GM12874 (cell line): ENCODE measurements at regions not wholly inside any gene's neighbourhood (a gene's known extent, or its start where the extent isn't known, plus 50 kb on each side); places are given as distances from the start of the nearest gene placed in this dataset.

ENCODE experiments used
- TF ChIP-seq, protein P1 (sequence below): IDR thresholded peaks from 2 replicates; pipeline ENCODE4 v1.5.1; 2011; ENCODE audit warnings: low read depth, mild to moderate bottlenecking, control low read depth, low read length, moderate library complexity; ENCODE audit not compliant: insufficient read depth

- TF ChIP-seq, protein P1, sequence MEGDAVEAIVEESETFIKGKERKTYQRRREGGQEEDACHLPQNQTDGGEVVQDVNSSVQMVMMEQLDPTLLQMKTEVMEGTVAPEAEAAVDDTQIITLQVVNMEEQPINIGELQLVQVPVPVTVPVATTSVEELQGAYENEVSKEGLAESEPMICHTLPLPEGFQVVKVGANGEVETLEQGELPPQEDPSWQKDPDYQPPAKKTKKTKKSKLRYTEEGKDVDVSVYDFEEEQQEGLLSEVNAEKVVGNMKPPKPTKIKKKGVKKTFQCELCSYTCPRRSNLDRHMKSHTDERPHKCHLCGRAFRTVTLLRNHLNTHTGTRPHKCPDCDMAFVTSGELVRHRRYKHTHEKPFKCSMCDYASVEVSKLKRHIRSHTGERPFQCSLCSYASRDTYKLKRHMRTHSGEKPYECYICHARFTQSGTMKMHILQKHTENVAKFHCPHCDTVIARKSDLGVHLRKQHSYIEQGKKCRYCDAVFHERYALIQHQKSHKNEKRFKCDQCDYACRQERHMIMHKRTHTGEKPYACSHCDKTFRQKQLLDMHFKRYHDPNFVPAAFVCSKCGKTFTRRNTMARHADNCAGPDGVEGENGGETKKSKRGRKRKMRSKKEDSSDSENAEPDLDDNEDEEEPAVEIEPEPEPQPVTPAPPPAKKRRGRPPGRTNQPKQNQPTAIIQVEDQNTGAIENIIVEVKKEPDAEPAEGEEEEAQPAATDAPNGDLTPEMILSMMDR, result no peak
These were observed 57.0 kb downstream of the RASL11A start for GRCh38 chr13:27327633-27328032.

DNA sequence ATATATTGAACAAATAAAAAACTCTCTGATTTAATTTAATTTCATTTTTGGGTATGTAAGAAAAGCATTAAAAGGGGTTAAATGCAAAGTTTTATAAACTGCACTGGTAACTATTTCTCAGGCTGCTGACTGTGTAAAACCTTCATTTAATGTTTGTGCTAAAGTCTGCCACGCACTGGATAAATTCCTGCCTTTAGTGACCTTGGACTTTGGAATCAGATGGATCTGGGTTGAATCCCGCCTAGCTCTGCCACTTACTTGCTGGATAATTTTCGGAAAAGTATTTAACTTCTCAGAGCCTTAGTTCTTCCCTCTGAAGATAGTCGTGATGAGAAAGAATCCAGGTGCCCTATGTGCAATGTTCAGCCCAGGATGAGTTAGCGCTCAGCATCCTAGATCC is 58.6 kb downstream of the RASL11A start:
- TF ChIP-seq, protein P1, result no peak

DNA sequence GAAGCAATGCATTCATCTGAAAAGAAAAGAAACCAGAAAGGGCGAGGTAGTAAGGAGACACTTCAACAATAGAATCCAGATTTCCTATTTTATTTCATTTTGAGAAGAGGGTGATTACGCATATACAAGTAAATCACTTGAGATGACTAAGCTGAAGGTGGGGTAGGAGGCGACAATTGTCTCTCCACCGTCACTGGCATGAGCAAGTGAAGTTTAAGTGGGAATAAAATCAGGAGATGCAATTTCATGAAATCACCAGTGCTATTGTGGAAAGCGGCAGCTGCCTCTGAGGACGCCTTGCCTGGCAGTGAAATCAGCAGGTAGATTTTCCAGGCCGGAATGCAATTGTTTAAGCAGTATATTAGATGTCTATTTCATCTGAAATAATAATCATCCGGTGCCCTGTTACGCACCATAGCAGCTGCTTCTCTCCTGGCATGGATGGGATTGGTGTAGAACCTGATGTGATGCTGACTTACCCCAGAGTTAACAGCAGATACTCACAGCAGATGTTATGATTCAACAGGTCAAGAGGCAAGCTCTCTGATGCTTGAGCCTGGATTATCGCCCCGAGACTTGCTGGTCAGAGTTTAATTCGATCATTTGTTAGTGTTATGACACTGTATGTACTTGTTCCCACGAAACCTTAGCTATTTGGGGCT is 64.3 kb downstream of the RASL11A start:
- TF ChIP-seq, protein P1, result no peak

- TF ChIP-seq, protein P1, result no peak
These were observed 65.5 kb downstream of the RASL11A start for GRCh38 chr13:27336014-27336673.

GRCh38 chr13:27338207-27338606 is 67.6 kb downstream of the RASL11A start:
- TF ChIP-seq, protein P1, result no peak

DNA sequence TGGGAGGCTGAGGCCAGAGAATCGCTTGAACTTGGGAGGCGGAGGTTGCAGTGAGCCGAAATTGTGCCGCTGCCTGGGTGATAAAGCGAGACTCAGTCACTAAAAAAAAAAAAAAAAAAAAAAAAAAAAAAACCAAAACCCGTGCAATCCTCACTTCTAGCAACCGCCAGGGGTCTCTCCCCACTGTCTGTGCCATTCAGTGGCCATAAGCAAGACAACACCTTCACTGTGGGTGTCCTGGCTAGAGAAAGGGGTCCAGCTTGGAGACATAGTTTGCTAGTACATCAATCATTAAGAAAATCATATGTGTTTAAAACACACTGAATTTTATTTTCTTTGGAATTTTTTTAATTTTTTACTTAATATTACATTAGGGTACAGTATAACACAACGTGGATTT is 68.2 kb downstream of the RASL11A start:
- TF ChIP-seq, protein P1, result peak; percentile 33; the same call in 1 of the 2 replicates

DNA sequence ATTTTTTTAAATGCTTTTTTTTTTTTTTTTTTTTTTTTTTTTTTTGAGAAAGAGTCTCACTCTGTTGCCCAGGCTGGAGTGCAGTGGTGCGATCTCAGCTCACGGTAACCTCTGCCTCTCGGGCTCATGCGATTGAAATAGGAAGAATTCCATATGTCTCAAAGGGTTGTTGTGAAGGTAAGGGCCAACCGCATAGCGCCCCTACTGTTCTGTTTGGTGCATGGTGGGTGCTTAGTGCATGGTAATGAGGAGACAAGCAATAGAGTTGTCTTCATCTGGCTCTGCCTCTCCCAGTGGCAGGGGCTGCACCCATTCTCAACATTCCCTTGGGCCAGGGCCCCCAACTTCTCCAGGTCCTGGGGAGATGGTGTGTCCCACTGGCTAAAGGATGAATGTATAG is 68.7 kb downstream of the RASL11A start:
- TF ChIP-seq, protein P1, result peak; percentile 82
